Smooth muscle cell of the brain vasculature (primary cell): ENCODE measurements at regions not wholly inside any gene's neighbourhood (a gene's known extent, or its start where the extent isn't known, plus 50 kb on each side); places are given as distances from the start of the nearest gene placed in this dataset.
"Not testable (repeated sequence)": the region's sequence is repeated elsewhere in the genome, so short reads cannot be mapped to it uniquely, and the experiment has no call there.

Experiments
- DNase-seq: peaks from one replicate; pipeline ENCODE4 v3.0.0-alpha.2; 2012; ENCODE audit warnings: low read depth, low spot score

DNA sequence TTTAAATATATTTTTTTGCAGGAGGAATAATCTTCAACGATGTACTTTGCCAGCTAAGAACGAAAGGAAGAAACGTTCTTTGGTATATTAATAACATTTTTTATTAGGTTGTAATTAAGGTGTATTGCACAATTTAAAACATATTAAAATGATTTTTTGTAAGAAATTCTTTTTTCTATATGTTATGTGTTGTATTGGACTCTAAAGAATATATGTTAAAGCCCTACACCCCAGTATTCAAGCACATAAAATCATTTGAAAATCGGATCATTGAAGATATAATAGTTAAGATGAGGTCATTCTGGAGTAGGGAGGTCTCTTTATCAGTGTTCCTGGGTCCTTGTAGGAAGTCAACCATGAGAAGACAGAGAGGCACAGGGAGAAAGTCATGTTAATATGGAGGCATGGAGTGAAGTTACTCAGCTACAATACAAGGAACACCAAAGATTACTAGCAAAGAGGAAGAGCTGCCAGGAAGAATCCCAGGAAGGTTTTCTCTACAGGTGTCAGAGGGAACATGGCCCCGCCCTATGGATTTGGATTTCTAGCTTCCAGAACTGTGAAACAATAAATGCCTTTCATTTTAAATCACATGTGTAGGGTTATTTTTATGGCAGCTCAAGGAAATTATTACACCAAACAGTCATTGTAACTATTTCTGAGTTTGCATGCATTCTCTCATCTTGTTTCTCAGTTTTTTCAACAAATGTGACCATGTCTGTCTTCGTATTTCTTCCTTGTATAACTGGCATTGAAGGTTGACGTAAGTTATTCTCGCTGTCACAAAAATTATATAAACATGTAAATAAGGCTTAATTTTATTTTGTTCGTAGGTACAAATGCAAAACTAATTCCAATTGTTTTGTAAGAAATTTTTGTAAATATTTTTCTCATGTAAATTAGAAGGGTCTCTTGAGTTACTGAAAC lies 75.4 kb upstream of the VPREB1 start:
- DNase-seq, result no peak

DNA sequence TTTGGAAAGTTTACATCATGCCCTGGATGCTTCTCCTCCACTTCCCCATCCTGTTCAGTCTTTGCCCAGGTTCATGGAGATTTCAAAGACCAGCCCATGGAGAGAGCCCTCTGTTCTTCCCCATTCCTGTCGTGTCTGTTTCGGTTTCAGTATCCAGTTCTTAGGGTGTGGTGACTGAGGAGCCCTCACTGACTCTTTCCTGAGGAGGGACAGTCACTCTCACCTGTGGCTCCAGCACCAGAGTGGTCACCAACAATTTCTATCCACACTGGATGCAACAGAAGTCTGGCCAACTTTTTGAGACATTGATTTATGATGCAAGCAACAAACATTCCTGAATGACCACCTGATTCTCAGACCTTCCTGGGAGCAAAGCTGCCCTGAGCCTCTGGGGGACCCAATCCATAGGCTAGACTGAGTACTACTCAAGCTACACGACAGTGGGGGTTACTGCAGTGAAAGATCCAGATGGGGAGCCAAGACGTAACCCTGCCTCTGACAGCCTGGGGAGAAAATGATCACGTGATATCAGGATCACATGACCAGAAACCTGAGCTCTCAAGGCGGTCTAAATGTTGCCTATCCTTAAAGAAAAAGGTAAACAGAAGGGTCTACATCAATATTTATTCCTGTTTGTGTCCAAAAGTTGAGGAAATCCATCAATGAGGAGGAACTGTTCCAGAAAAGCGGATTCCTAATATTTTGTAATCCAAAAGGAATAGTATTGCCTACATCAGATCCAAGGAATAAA lies 76.2 kb upstream of the VPREB1 start:
- no peak for DNase-seq

DNA sequence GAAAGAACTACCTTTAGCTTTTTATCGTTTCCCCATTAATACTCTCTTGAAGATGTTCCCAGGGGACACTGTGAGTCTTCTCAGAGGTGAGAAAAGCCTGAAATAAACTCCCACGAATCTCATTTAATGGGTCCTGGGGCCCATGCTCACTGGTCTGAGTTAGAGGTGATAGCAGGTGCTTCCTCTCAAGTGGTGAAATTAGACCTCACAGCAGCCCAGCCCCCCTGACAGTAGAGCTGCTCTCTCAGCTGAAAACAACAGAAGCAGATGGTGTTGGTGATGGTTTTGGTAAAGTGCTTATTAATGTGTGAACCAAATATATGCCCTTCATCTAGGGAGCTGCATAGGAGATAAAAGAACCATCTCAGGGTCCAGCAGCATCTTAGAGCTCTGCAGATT lies 76.8 kb upstream of the VPREB1 start:
- no peak for DNase-seq

DNA sequence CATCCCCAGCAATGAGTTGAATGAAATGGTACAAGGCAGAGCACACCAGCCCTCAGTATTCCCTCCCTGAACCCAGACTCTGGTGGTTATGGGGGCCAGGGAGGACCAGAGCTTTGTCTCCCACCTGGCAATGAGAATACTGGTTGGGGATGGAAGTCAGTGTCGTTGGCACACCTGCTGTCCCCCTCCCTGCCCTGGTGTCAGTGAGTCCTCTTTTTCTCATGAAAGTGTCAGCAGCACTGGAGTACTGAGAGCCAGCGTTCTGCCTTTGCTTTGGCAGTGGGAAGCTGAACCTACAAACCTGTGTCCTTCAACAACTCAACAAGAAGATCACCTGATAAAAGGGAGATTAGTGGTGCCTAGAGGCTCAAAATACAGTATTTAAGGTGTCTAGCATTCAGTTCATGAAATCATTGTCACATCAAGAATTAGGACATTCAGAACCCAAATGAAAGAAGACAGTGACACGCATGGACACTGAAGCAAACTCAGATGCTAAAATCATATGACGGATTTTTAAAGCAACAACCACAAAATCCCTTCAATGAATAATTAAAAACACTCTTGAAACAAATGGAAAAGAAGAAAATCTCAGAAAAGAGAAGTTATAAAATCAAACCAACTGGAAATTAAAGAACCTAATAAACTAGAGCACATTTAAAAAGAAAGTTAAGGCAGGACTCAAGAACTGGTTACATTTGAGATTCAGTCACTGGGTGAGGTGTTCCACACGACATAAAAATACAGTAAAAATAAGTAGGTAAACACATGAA lies 77.5 kb upstream of the VPREB1 start:
- no peak for DNase-seq

DNA sequence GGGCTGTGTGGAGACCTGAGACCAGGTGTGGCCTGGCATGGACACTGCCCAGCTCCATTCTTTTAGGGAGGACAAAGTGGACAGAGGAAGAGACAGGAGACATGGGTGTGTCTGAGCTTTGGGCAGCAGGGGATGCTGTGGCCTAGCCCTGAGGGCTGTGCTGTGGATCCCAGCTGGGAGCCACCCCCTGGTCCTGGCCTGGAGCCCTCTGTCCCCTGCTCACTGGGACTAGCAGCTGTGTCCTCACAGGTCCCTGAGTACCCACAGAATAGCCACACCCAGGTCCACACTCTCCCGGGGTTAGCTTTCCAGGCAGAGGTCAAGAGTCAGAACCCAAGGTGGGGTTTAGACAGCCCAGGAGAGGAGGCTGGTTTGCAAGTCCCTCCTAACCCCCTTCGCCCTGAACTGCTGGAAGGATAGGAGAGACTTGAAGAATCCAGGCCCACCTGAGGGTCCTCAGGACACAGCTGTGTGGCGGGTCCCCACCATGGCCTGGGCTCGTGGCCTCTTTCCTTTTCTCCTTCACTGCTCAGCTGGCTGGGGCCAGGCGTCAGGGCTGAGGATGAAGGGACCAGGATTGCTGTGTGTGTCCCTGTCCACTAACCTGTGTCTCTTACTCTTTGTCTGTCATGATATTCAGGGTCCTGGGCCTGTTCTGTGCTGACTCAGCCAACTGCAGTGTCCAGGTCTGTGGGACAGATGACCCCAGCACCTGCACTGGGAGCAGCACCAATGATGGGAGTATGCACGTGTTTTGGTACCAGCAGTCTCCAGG lies 78.5 kb upstream of the VPREB1 start:
- DNase-seq, result no peak

DNA sequence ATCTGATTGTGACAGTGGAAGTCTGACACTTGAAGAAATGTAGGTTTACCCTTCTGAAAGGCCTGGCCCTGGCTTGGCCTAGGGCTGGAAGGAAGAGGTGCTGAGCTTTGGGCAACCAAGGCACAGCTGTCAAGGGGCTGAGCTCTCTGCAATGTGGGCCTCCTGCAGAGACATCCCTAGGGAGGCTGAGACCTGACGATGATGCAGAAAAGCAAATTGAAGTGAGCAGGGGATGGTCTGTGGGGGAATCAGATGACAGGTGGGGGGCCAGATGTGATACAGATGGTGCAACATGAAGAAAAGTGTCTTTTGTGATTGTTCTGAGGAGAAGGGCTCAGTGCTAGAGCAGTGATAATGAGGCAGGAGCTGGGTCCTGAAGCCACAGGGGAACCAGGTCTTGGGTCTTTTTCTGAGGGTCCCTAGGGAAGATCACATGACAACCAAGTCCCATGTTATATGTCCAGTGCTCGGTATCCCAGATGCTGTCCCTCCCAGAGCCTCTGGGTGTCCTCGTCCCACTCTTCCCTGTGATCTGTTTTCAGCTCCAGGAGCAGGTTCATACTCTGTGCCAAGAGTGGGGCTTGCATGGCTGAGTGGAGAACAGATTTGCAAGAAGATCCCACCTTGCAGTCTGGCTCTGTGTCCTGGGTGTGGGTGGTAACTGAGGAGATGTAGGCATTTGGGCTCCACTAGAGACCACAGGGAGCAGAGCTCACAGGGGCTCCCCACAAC lies 79.9 kb upstream of the VPREB1 start:
- no peak for DNase-seq

DNA sequence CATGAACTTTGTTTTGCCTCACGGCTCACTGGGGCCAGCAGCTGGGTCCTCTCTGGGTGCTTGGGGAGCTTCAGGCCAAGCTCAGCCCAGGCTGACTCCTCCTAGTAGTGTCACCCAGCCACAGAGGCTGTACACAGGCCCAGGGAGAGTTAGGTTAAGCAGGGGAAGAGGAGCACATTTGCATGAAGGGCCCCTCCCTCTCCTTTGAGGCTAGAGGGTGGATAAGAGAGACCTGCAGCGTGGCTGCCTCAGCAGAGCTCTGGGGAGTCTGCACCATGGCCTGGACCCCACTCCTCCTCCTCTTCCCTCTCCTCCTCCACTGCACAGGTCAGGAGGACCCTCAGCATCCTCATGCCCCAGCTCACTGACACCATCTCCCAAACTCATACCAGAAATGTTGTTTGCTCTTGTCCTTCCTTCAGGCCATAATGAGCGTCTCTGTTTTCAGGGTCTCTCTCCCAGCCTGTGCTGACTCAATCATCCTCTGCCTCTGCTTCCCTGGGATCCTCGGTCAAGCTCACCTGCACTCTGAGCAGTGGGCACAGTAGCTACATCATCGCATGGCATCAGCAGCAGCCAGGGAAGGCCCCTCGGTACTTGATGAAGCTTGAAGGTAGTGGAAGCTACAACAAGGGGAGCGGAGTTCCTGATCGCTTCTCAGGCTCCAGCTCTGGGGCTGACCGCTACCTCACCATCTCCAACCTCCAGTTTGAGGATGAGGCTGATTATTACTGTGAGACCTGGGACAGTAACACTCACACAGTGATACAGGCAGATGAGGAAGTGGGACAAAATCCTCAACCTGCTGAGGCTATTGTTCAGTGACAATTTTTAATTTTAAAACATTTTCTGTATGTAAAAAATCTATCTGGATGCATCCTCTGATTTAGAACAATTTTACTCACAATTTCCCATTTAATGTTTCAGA lies 82.4 kb upstream of the VPREB1 start:
- DNase-seq, result no peak

DNA sequence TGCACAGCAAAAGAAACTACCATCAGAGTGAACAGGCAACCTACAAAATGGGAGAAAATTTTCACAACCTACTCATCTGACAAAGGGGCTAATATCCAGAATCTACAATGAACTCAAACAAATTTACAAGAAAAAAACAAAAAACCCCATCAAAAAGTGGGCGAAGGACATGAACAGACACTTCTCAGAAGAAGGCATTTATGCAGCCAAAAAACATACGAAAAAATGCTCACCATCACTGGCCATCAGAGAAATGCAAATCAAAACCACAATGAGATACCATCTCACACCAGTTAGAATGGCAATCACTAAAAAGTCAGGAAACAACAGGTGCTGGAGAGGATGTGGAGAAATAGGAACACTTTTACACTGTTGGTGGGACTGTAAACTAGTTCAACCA lies 83.8 kb upstream of the VPREB1 start:
- not testable (repeated sequence) for DNase-seq

DNA sequence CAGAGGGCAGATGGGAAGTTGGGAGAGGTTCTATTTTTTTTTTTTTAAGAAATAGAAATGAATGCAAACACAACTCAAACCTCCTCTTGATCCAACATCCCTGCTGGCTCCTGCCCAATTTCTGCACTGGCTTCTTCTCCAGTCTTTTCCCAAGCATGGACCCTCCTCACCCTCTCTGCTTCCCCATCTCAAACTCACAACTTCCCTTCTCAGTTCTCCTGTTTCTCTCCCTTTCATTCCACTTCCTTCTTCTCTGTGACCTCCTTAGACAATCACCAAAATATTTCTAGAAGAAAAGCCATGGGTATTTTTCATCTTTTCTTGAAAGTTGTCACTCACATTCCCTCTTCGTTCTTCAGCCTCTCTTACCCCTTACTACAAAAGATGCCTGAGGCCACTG lies 85.2 kb upstream of the VPREB1 start:
- DNase-seq, result no peak

DNA sequence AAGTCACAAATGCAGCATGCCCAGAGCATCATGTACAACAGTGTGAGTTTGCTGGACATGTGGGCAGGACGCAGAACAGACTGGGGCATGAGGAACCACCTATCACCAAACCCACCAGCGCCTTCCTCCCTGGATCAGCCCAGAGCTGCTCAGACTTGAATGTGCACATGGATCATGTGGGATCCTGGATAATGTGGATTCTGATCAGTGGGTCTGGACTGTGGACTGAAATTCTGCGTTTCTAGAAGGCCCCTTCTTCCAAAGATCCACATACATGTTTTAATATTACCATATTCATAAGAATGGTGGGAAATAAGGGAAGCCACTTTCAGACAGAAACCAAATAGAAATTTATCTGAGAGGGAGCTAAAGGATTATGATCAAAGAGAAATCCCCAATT lies 85.6 kb upstream of the VPREB1 start:
- DNase-seq, result no peak

DNA sequence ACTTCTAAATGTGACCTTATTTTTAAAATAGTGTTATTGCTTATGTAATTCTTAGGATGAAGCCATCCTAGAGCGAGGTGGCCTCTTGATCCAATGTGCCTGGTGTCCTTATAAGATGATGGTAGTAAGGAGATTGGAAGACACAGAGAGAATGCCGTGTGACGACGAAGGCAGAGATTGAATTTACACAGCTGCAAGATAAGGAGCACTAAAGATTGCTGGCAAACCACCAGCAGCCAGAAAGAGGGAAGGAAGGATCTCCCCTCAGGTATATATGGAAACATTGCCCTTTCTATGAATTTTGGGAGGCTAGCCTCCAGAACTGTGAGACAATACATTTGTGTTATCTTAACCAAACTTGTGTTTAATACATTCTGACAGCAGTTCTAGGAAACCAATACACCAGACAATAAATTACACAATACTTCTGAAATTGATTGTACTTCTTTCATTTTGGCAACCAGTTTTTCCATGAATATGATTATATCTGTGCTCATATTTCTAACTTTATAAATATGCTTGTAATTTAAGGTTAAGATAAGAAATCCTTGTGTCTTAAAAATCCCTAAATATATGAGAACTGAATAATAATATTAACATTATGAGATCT lies 86.3 kb upstream of the VPREB1 start:
- DNase-seq, result no peak

DNA sequence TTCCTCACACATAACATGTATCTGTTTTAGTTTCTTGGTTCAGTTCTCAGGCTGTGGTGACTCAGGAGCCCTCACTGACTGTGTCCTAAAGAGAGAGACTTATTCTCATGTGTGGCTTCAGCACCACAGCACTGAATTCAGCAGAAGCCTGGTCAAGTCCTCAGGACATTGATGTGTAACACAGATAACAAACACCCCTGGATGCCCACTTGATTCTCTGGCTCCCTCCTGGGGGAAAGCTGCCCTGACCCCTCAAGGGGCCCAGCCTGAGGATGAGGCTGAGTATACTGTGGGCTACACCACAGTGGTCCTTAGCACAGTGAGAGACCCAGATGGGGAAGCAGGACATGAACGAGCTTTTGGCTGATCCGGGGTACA lies 87.2 kb upstream of the VPREB1 start:
- no peak for DNase-seq

DNA sequence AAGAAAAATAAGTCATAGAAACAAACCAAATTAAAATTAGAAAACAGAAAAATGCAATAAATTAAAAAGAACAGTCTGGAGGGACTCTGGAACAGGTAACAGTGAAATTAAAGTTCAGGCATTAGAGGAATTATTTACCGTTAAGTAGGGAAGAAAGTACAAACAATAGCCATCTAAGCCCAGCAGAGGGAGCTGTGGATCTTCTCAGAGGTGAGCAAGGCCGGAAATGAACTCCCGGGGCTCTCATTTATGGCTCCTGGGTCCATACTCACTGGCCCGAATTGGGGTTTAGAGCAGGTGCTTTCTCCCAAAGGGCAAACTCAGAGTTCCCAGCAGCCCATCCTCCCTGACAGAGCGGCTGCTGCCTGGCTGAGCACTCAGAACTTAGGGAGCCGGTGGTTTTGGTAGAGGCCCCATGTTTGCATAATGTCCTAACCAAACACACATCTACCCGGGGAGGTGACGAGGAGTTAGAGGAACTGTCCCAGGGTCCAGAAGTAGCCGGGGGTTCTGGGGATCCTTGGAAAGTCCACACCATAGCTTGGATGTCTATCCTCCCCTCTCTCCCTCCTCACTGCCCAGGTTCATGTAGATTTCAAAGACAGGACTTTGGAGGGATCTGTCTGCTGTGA lies 87.8 kb upstream of the VPREB1 start:
- peak; percentile 15 for DNase-seq

DNA sequence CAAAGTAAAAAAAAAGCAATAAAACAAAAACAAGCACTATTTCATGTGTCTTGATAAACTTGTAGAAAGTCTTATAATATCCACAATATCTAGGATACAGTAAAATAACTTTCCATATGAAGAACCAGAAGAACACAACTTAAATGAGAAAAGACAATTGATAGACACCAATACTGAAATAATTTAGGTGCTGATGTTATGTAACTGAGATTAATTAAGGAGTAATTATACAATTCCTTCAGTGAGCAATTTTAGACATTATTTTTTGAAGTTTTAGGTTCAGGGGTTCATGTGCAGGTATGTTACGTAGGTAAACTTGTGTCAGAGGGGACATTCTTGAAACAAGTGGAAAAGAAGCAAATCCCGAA lies 88.3 kb upstream of the VPREB1 start:
- no peak for DNase-seq

DNA sequence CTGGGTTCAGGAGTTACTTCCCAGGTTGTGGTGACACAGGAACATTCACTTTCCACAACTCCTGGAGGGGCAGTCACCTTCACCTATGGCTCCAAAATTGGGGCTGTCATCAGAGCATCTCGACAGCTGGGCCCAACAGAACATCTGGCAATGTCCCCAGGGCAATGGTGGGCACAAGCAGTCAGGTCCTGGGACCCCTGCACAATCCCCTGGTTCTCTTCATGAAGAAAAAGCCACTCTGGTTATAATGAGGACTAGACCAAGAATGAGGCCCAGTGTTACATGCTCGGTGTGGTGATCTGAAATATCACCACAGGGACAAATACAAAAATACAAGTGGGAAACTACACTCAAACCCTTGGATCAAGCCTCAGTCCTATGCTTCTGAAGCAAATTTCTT lies 89.0 kb upstream of the VPREB1 start:
- DNase-seq, result no peak

DNA sequence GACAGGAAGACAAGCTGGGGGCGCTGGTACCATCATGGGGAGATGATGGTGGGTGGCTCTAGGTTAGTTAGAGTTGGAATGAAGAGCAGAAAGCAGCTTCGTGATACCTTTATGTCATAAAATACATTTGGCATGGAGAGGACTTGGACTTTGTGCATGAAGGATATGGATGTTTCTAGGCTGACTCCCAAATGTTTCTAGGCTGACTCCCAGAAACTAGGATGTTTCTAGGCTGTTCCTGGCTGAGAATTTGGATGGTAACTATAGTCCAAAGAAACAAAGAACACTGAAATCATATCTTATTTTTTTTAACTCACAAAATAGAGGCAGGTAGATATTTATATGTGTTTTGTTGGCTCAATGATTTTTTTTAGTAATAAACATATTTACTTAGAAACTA lies 89.4 kb upstream of the VPREB1 start:
- no peak for DNase-seq

DNA sequence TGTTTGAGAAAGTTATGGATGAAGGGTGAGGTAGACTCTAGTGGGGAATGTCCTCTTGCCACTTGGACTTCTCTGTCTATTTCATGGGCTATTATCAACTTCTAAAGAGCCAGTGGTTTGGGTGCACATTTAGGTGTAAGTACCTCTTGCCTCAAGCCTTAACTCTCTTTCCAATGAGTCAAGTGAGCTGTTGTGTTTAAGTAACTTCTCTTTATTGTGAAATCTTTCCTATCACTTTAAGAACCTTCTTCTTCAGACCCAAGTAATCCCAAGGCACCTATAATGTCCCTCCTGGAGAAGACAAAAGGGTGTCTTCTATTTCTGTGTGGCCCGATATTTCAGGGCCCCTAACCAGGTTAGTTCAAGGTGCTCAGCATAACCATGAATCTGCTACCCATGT lies 90.5 kb upstream of the VPREB1 start:
- no peak for DNase-seq

DNA sequence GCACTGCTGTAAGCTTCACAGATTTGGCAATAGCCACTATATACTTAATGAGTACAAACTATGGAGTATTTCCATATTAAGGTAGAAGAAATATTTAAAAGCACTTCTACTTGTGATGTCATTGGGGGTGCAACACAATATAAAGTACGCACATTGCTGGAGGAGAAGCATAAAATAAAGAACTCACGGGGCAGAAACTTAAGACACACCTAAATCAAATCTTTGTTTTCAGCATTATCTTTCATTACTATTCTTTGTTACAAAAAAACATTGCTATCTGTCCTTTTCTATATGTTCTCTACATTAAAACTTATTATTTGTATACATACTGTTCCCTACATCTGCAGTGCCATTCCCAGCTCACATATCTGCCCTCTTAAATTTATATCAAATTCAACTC lies 93.3 kb upstream of the VPREB1 start:
- DNase-seq, result no peak

DNA sequence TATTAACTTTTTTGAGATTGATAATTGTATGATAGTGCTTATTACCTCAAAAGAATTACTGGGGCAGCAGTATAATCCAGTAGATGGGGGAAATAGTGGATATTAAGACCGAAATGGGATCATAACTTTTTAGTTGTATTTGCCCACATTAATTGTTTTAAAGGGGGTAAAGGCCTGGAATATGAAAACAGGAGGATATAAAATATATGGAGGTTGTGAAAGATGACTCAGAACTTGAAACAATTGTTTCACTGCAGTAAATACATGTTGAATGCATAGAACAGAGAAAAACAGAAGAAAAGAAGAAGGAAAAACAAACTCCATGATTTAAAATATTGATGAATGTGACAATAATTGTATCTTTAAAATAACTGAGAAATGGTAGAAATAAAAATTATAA lies 94.1 kb upstream of the VPREB1 start:
- DNase-seq, result no peak
